NCI-H2227 treated with DMSO at 0.1 percent for 48 hours (cell line): ENCODE measurements at regions not wholly inside any gene's neighbourhood (a gene's known extent, or its start where the extent isn't known, plus 50 kb on each side); places are given as distances from the start of the nearest gene placed in this dataset.

Experiments
- DNase-seq: peaks from one replicate; lab custom pipeline; 2025; lab: John Stamatoyannopoulos, UW

DNA sequence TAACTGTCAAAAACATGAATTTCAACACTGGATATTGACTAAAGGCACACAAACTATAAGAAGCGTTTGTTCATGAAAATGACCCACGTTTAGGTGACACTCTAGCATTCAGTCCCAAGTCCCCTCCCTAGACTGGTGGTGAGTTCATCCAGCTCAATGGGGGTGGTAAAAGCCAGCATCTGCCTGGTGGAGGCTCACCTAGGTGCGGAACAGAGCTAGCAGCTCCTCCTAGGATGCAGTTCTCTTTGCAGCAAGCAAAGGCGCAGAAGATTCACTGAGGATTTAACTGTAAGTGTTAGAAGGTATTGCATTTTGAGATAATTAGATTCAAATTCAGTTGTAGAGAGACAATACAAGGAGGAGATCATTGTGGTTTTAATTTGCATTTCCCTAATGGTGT, 87.6 kb downstream of the VSTM2A start:
- DNase-seq = no peak

DNA sequence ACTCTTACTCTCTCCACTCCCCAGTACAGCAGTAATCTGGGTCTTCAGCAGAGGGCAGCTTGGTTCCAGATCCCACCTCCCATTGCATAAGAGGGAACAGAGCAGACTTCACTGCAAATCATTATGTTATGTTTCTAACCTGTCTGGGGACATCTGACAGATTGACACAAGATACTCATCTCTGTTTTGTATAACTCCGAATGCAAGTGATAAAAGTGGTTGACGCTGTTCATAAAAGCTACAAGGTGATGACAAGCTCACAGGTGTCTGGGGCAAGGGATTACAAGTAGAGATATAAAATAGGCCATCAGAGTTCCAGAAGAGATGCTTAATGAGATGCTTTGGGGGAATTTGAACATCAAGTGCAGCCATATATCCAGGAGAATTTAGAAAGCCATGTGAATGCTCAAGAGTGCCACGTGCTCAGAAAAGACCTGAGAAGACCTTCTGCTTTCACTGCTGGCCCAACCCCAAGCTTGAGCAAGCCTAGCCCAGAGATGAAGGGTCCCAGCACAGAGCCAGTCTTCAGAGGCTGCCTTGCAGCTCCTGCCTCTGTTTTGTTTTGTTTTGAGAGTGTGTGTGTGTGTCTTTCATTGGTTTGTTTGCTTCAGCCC, 80.6 kb downstream of the VSTM2A start:
- no peak for DNase-seq
